GM19397 (cell line): ENCODE measurements at regions not wholly inside any gene's neighbourhood (a gene's known extent, or its start where the extent isn't known, plus 50 kb on each side); places are given as distances from the start of the nearest gene placed in this dataset.
"Not testable (repeated sequence)": the region's sequence is repeated elsewhere in the genome, so short reads cannot be mapped to it uniquely, and the experiment has no call there.

Experiments used
- ATAC-seq: cut with Tn5 transposase; IDR thresholded peaks from one replicate; pipeline ENCODE4 v1.9.1; 2021; ENCODE audit warnings: mild to moderate bottlenecking, moderate library complexity; ENCODE audit not compliant: unreplicated experiment

DNA sequence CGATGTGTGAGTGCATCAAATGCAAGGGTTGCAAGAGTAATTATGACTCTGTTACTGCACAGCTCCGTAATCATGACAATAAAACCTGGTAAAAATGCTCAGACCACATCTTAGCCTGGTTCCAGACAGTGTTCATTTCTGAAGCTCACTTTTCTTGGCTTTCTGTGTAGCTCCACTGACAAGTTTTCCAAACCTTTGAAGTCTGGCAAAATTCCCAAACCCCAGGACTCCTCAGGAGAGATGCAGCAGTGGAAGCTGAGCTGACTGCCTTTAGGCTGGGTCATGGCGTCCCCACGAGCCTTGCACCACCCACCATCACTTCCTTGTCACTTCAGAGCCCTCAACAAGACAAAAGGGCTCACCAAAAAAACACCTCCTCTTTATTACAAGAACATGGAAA is 131.6 kb upstream of the TAS2R1 start:
- ATAC-seq: no peak

DNA sequence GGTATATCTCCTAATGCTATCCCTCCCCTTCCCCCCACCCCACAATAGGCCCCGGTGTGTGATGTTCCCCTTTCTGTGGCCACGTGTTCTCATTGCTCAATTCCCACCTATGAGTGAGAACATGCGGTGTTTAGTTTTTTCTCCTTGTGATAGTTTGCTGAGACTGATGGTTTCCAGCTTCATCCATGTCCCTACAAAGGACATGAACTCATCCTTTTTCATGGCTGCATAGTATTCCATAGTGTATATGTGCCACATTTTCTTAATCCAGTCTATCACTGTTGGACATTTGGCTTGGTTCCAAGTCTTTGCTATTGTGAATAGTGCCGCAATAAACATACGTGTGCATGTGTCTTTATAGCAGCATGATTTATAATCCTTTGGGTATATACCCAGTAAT is 122.5 kb upstream of the TAS2R1 start:
- ATAC-seq: not testable (repeated sequence)

DNA sequence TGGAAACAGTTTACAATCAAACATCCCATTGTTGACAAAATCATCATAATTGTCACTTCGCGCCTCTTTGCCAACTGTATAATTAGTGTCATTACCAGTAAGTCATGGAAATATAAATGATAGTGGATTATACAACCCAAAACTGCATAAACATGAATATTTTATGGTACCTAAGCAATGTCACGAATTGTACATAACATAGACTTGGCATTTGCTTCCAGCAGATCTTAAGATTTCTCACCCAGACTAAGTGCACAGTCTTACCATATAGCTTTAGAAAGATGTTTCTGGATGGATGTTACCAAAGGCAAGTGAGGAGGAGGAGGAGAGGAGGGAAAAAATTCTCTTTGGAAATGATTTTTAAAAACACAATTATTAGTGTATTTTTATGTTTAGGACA is 113.4 kb upstream of the TAS2R1 start:
- ATAC-seq: no peak

DNA sequence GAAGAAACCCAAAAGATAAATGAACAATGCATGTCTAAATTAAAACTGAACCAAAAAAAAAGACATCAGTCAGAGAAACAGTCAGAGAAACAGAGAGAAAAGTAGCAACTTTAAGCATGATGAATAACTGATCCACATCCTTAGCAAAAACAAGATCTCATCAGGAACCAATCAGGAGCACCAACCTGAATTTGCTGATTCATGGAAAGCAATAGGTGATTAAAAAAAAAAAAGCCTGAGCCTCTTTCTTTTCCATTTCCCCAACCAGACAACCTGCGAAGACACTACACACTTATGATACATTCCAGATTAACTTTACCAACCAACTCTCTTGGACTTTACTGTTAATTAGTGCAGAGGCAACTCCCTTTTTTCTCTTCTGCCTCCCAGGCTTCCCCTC is 112.7 kb upstream of the TAS2R1 start:
- no peak for ATAC-seq

DNA sequence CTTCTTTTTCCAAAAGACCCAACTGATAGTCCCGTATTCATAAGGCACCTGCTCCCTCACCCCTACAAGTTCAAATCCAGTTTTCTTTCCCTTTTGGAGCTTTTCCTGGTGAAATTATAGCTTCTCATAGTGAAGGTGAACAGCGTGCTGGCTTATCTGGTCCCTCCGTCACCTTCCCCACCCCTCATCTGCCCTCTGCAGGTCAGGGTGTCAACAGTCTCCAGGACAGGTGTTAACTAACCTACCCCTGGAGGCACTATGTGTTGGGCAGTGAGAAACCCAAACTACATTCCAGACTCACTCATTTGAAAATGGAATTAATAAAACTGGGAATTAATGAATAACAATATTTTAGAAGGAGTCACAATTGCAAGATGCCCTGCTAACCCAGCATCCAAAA is 109.0 kb upstream of the TAS2R1 start:
- no peak for ATAC-seq

DNA sequence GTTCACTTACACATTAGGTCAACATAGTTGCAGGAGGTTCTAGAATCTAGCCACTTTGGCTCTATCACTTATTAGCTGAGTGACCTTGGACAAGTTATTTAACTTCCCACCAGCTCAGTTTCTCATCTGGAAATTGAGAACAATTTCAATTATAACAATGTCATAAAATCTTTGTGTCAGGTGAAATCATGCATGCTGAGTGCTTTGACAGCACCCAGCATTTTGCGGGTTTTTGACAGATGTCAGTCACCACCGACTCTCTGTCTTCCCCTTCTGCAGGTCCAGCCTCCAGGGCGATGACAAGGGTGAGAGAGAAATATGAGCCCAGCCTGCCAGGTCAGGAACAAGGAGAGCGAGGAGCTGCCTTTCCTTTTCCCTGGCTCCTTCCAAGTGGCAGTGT is 107.1 kb upstream of the TAS2R1 start:
- ATAC-seq: no peak

DNA sequence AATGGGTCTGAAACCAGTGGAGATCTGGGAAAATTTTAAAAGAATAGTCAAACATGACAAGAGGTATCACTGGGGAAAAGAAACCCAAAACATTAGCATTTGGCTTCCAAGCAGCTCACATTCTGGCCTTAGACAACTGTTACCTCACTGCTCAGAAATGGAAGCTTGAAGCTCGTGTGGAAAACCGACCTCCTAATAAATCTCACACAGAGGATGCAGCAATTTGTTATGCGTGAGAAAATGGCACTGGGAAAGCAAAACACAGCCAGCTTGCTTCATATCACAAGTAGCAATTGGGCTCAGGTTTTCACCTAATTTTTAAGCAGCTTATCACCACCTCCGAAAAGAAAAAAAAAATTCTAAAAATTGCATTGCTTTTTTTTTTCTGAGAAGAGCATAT is 103.3 kb upstream of the TAS2R1 start:
- ATAC-seq: no peak

DNA sequence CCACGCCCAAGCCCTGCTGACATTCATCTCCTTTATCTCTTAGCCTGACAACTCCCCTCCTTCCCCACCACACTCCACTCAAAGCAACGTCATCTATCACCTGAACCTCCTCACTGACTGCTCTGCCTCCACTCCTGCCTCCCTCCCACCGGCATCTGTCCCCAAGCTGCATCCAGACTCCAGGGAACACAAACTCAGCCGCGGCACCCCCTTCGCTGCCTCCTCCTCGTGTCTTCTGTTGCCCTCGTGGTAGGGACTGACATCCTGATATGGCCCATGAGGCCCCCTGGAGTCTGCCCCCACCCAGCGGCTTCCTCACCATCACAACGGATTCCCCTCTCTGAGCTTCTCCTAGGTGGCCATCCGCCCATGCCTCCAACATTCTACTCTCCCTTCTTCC is 101.0 kb upstream of the TAS2R1 start:
- no peak for ATAC-seq

DNA sequence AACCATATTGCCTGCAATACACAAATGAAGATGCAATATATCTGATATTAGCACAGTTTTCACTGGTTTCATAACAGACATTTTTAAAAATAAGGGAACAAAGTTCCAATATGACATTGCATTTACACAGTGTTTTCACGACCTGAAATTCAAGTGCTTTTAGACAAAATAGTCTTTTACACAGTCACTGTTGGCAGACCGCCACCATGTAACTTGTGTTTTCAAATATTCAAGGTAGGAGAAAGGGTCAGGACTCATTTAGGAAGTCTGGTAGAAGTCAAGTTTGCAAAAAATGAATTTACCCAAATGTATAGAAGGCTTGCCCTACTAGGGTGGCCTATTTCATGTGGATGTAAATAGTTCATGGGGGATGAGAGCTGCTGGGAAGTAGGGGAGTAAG is 98.1 kb upstream of the TAS2R1 start:
- no peak for ATAC-seq

DNA sequence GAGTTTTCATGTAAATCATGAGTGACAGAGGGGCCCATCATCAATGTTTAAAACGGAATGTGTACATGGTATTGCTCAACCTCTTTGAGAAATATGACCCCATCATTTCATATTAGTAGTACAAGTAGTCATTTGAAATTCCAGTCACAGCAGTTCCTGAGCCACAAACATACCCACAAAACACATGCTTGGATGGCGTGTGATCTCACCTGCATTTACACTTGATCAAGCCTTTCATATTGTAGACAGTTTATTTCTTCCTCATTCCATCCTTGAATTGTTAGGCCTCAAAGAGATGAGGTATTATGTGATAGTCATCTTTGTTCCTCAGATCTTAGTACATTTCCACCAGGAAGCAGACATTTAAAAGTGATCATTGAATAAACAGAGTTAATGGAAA is 96.8 kb upstream of the TAS2R1 start:
- ATAC-seq: no peak

DNA sequence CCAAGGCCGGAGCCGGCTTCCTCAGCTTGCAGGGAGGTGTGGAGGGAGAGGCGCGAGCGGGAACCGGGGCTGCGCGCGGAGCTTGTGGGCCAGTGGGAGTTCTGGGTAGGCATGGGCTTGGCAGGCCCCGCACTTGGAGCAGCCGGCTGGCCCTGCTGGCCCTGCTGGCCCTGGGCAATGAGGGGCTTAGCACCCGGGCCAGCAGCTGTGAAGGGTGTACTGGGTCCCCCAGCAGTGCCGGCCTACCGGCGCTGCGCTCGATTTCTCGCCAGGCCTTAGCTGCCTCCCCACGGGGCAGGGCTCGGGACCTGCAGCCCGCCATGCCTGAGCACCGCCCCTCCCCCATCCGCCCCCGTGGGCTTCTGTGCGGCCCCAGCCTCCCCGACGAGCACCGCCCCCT is 95.1 kb upstream of the TAS2R1 start:
- ATAC-seq: not testable (repeated sequence)

DNA sequence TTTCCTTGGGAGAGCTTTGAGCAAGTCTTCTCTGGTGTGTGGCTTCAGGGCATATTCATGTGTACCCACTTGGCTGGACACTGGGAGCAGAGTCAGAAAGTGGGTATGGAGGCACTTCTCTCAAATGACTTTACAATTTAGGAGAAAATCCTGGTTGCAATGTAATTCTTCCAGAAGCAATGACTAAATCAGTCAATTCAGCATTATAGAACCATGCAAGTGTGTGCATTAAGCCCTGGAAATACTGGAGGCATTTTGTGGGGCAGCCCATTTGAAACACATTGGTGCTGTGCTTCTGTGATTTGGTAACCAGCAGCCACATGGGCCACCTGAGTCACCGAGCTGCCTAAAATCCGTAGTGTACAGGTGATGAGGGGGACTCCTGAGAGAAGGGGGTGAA is 94.6 kb upstream of the TAS2R1 start:
- no peak for ATAC-seq

DNA sequence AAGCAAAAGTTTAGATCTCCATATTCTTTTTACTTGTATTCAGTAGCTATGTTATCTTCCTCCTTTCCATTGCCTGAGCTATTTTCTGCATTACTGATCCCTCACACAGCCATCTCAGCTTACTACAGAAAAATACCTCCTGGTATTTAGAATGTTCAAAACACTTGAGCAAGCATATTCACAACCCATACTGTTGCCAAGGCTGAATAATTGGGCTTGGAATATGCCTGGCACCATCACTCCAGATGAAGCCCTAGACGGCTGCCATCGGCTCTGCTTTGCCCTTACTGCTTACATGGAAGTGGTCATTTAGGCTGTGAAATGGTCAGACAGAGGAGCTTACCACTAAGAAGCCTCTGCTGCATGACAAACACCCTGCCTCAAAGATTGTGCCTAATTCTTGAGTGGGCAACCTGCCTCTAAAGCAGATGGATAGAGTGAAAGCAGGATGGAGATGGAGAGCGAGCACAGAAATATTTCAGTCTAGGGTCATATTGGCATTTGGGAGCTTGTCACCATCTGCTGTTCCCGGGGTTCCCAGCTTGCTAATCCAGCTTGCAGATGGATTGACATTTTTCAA is 92.5 kb upstream of the TAS2R1 start:
- no peak for ATAC-seq

DNA sequence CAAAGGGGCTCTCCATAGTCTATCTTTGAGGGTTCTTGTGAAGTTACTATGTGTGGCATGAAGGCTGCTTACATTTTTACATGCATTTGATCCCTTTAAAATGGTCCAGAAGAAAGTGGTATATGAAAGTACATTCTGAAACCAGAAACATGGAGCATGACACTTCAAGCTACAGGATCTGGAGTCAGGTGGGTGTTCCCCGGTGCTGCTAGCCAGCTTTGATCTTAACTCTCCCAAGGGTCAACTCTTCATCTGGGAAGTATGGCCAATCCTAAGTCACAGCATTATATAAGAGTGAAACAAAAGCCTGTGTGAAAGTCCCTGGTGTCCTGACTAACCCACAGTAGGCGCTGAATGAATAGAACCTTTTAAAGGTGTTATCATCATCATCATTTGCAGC is 91.0 kb upstream of the TAS2R1 start:
- ATAC-seq: no peak

DNA sequence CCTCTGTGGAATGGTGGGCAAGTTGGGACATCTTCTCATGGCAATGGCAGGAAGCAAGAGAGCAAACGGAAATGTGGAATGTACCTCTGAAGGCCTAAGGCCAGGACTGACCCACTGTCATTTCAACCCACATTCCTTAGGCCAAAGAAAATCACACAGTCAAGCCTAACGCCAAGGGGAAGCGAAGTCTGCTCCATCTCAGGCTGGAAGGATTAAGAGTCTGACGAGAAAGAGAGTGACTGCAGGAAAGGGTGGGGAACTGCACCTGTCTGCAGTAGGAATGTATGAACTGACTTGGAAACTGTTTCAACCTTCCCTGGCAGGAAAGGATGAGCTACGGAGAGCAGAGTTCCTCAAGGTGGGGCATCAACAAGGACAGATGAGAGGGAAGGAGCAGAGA is 90.2 kb upstream of the TAS2R1 start:
- no peak for ATAC-seq

DNA sequence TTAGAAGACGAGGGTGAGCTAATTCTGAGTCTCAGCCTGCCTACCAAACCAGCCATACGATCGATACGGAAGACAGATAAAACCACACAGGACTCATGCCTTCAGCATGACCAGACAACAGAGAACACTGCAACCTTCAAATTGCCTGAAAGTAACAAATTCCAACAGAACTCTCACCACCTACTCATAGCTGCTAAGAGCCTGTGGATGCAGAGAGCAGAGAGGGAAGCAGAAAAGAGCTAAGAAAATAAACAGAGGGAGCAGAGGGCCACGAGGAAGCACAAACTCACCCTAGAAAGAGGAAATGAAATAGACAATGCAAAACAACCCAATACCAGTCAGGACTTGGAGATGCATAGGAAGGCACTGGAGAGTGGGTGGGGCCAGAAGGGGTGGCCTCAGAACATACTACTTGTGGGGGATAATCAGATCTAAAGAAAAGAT is 86.7 kb upstream of the TAS2R1 start:
- ATAC-seq: peak; percentile 86

DNA sequence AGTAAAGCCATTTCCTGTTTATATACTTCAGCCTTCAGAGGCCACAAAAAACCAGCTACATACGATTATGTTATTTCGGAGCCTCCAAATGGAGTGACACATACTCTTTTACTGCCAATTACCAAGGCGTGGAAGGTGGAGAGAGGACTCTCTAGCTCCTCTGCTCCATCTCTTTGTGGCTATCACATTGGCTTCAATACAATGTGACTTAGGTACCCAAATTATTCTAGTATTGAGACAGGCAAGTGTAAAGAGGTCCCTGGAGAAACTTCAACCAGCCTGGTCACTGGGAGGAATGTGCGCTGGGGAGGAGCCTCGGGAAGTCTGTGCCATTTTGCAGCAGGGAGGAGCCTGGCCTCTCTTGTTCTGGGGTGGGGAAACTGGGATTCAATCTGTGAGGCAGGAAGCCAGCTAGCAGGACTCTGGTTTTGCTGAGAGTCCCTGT is 85.8 kb upstream of the TAS2R1 start:
- ATAC-seq: no peak

DNA sequence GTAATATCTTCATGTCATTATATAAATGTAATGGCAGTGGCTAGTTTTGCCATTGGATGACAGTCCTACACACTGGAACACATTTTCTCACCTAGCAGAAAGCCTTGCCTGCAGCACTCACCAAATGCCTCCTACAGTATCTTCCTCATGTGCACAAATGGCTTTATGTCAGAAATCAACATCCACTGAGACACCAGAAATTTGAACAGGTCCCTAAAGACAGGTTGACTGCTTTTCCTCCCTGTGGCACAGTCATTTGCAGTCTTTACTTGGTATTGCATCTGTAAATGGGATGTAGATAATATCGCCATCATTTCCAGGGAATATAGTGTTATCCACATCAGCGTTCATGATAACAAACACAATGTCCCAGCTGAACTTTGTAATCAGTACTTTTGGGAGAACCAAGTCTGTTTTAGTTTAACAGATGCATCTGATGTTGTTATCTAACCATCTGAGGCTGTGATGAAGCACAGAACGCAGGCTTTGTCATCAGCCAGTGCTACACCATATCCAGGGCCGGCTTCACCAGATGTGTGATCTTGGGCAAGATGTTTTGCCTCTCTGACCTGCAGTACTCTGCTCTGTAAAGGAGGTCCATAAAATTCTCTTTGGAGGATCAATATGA is 83.9 kb upstream of the TAS2R1 start:
- no peak for ATAC-seq

DNA sequence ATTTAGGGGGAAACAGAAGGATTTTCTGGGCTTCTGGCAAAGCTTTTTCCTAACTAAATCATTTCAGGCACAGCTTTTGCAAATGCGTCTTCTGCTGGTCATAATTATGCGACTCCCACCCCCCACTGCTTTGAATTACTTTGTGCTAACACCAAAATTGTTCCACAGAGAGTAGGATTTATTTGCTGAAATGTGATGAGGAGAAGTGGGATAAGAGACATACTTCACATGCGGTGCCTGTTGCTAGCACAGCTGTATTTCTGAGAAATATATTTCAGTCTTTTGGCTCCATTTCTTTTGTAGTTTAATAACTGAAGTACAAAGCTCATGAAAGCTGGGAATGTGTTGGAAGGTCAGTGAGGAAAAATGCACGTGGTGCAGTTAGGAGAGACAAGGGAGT is 83.2 kb upstream of the TAS2R1 start:
- ATAC-seq: no peak

DNA sequence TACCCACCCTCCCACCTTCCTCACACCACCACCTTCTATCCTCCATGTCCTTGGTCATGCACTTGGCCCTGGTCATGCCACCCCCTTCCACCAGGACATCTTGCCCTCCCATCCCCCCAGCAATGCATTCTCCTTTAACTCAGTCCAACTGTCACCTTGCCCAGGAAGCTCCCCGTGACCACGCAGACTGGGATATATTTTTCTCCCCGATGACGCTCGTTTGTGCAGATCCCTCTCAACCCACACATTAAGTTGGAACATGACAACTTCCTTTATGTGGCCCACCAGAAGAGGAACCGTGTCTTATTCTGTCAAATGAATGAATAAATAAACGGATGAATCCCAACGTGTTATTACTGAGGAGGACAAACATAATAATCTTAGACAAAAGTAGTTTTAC is 82.8 kb upstream of the TAS2R1 start:
- ATAC-seq: no peak

DNA sequence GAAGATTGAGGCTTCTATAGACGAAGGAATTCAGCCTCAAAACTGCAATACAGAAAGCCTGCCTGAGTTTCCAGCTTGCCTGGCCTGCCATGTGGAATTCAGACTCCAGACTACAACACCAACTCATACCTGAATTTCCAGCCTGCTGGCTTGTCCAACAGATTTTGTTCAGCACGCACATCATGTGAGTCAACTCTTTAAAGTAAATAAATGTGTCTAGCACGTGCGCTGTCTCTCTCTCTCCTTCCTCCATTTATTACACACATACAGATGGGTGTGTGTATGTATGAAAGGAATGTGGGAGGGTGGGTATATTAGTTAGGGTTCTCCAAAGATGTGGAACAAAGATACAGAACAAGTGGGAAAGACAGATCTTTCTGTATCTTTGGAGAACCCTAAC is 82.4 kb upstream of the TAS2R1 start:
- no peak for ATAC-seq

DNA sequence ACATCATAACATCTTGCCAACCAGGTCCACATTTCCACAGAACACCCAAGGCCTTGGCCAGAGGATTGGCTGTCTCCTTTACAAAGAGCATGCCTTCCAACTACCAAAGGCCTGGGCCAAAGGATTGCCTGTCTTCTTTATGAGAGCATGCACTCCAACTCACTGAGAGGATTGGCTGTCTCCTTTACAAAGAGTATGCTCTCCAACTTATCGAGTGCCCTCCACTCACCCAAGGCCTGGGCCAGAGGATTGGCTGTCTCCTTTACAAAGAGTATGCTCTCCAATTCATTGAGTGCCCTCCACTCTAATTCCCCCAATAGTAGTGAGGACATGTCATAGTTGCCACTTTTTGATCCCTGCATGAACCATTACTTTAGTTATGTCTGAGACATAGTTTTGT is 79.9 kb upstream of the TAS2R1 start:
- no peak for ATAC-seq
